GM19372 (cell line): ENCODE measurements at regions not wholly inside any gene's neighbourhood (a gene's known extent, or its start where the extent isn't known, plus 50 kb on each side); places are given as distances from the start of the nearest gene placed in this dataset.
"Not testable (repeated sequence)": the region's sequence is repeated elsewhere in the genome, so short reads cannot be mapped to it uniquely, and the experiment has no call there.

Experiments
- ATAC-seq: cut with Tn5 transposase; IDR thresholded peaks from one replicate; pipeline ENCODE4 v1.9.1; 2021; ENCODE audit warnings: mild to moderate bottlenecking, low read depth, moderate library complexity; ENCODE audit not compliant: unreplicated experiment

DNA sequence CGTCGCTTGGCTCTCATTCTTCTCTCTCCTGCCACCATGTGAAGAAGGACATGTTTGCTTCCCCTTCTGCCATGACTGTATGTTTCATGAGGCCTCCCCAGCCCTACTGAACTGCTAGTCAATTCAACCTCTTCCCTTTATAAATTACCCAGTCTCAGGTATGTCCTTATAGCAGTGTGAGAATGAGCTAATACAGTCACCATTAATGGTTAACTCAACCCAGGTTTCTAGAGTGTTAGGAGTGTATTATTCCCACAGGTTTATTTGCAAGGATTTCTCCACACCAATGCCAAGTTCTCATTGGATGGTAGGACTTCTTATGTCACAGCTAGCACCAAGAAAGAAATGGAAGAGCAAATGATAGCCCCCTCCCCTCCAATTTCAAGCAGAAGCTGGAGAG lies 71.9 kb downstream of the DYNAP start:
- no peak for ATAC-seq

DNA sequence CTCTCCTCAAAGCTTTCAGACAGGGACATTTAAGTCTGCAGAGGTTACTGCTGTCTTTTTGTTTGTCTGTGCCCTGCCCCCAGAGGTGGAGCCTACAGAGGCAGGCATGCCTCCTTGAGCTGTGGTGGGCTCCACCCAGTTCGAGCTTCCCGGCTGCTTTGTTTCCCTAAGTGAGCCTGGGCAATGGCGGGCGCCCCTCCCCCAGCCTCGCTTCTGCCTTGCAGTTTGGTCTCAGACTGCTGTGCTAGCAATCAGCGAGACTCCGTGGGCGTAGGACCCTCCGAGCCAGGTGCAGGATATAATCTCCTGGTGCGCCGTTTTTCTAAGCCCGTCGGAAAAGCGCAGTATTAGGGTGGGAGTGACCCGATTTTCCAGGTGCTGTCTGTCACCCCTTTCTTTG lies 78.7 kb downstream of the DYNAP start:
- ATAC-seq, result not testable (repeated sequence)

DNA sequence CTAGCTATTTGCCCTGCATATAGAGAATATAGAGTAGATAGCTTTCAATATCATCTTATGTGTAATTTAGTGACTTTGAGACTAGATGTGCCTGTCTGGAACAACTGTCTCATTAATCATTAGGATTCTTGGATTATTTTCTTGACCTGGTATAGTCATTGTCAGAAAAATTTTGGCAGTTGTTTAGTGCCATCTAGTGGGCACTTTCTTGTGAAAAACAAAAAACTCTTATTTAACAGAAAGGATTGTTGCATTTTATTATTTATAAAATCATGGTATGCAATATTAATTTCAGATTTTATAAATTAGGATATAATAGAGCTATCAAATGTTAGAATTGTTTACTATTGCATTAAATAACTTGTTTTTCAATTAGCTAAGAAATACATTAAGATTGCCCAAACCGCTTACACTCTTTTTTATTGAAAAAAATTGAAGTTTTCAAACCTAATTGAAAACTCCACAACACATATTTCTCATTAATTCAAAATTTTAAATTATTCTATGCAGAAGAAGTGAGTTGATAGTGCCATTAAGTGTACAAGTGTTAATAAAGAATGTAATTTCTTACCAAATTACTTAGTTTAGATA lies 80.3 kb downstream of the DYNAP start:
- no peak for ATAC-seq

DNA sequence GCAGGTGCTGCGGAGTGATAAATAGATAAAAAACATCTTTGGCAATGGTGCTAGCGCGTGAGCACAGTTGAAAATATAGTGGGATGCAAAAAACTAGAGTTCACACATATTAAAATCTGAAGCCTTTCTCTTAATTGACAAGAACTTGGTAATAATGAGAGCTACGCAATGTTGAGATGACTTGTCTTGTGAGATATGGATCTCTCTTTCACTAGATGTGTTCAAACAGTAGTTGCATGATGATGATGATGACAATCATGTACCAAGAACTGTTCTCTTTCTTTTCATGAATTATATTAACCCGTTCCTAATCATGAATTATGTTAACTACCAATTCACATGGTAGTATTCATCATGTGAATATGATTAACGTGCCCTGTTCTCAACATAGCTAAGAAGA lies 81.1 kb downstream of the DYNAP start:
- ATAC-seq, result no peak

DNA sequence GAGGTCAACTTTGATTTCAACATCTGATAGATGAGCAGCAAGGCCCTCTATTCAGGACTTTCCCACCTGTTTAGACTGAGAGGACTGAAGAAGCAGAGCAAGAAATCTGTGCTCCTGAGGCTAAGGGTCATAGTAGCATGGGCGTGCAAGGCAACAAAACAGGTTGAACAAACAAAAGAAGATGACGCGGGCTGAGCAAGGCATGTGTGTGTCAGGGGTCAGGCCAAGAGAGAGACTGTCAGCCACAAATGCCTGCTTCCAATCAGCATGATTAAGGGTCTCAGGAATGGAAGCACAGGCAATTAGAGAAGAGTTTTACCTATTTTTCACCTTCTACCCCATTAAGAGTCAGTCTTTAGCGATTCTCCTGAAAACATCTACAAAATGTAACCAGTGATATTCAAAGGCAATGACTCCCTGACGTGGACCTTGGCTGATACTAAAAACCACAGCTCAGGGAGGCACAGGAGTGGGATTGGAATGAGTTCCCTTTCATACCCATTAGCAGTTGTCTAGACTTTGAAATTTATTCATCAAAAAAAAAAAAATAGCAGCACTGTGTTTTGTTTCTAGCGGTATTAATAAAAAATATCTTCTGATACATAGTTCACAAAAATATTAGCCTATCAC lies 81.9 kb downstream of the DYNAP start:
- ATAC-seq, result no peak

DNA sequence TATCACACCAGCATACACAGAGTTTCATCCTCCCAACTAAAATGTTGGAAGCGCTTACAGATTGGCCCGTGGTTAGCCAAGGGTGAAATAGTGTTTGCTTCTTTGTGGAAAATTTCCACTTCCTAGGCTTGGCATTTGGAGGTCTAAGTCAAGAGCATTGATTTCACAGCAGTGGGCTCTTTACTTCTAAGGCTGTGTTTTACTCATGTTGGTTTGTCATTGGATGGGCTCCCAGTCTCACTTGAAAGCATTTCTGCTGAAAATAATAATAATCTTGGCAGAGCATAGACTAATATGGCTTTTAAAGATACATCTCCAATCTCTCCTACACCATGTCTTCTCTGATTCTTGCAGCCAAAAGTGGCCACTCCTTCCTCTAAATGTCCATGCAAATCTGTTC lies 82.9 kb downstream of the DYNAP start:
- ATAC-seq, result no peak

DNA sequence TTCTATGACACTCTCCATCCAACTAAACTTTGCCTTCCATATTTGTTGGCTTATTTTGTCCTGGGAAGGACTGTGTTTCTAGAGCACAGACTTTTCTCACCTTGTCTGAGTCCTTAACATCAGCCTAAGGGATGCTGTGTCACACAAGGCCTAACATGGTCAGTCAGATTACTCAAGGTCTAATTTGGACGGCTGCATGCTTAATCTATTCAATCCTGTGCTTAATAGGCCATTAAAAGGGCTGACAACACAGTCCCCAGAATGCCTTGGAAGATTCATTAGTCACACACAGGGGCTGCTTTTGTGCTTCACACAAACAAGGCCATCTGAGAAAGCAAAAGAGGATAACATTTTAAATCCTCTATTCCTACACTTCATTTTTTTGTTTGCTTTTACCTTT lies 84.0 kb downstream of the DYNAP start:
- ATAC-seq, result no peak

DNA sequence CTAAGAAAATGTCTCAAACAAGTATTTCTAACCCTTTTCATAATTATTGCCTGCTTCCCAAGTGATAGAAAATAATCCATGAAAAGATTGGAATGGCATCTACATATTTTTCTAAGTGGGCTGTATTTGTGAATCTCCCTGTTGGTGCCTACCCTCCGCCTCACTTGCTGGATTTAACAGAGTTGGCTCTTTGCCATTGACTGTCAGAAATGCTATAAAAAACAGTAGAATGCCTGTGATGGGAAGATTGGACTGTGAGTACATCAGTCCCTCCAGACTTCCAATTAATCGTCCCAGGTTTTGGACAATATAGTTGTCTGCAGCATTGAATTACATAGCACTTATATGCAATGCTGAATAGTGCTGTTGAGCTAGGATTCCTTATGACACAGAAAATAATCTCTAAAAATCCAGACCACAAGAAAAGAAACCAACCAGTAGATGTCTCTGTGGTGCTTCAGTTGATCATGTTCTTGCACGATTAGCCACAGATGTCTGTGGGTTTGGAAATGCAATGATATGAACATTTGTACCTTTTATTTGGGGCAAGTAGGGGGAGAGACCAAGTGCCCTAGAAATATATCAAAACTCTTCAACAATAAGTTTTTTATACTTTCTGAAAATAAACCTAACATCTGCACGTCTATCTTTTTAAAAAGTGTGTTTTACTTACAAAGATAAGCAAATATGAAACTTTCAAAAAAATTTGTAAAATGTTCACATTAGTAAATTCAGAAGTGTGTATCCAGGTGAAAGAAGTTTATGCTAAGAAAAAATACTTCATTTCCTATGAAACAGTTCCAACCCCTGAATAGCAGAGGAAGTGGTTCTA lies 88.5 kb downstream of the DYNAP start:
- no peak for ATAC-seq

DNA sequence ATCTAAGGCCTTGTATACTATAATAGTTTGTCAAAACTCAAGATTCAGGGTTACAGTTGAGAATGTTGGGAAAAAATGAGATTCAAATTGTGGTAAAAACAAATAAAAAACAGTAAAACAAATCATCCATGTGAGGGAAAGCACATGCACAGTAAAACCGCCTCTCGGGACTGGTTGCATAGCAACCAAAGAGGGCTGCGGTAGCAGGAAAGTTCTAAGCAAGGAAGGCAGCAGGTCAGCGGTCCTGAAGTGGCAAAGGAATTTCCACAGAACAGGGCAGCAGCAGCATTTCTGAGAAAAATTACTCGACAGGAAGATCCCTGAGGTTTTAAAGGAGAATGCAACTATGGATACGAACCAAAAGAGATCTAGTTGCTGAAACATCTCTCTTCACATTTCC lies 93.7 kb downstream of the DYNAP start:
- no peak for ATAC-seq

DNA sequence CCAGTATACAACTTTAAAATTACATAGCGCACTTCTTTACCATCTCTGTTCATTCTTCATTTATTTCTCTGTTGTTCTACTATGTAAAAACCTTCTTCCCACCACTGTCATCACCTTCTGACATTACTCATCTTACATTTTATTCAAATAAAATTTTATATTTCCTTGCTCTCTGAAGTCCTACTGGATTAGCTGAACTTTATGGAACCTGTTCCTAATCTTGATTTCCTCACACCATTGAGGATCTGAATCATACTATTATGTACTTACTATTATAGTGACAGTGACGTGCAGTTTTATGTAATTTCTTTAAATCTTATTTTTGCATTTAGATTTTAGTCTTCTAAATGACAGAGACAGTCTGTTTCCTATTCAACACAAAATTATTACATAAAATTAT lies 98.3 kb downstream of the DYNAP start:
- ATAC-seq, result no peak

DNA sequence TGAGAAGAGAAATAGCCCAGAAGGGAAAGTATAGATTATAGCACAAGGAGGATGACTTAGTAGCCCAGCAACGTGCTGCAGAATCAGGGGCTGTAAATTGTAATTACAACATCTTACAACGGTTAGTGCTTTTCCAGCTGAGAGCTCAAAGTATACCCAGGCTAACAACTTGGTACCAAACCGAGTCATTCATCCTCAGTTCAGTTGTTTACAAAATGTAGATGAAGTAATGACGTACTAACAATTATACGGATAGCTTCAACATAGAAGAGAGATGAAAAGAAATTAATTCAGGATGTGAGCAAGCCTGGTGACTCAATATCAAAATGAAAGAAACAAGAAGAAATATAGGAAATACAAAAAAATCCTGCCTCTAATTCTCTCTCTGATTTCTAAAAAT lies 99.2 kb downstream of the DYNAP start:
- ATAC-seq, result no peak

DNA sequence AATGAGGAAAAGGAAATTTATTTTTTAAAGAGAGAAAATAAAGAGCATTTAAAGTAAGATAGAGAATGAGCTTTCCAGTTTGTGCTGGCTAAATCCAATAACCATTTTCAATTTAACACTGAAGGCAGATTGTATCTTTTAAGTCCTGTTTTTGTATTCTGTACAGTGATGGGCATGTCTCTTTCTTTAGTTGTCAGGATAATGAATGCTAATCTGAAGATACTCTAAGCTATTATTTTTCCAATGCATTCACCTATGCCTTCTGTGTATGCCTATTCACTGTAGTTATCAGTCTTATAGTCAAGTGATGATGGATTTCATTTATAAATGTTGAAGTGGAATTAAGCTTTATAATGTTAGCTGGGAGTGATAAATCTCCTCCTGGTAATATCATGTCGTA lies 101.4 kb downstream of the DYNAP start:
- ATAC-seq, result no peak

DNA sequence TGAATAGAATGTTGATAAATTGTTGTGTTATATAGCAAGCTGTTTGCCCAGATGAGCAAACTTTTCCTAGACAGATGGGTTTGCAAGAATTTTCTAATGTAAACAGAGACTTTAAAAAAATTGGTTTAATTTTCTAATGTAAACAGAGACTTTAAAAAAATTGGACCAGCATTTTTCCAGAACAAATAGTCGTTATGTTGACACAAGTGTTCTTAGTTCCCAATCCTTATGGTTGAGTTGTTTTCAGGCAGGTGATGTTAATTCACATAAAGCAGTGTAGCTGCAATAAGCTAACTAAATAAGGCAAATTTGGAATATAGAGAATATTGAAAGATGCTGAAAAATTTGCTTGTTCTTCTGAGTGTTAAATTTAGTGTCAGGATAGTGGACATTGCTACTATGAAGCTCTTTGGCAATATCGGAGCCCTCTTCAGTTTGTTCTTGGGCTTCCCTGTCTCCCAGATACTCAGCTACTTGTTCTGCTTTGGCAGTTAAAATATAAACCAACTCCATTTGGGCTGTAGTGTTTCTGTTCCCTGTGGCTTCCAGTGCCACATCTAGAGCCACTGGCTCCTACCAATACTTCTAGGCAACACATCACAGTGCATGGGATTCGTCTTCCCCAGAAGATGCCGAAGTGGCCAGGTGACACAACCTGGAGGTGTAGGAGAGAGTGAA lies 105.7 kb downstream of the DYNAP start:
- no peak for ATAC-seq

DNA sequence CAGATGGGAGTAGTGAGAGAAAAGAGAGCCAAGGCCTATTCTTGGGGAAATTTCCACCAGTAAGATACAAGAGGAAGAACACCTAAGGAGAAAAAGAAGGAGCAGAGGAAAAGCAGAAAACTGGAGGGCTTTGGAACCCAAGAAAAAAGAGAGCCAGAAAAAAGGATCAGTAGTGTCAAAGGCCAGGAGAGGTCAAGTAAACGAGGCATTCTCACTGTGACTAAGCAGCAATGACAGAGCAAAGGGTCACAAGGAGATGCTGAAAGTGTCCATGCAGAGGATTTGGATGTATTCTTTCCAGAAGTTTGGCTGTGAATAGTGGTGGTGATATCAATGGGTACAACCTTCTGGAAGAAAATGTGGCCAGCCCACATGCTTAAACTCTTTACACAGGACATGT lies 109.5 kb downstream of the DYNAP start:
- ATAC-seq, result no peak

DNA sequence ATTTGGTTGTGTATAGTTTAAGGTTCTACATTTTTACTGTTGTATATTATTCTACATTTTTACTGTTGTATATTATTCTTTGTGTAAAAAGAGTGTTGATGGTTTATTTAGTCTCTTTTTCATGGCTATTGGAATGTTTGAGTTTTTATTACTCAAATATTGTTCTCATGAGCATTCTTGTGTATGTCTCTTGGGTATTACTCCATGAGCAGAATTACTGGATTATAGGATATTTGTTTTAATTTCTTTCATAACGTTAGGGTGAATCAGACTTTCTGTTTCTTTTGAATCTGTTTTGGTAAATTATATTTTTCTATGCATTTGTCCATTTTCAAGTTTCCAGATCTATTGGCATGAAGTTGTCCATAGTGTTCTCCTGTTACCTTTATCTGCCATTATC lies 111.6 kb downstream of the DYNAP start:
- no peak for ATAC-seq

DNA sequence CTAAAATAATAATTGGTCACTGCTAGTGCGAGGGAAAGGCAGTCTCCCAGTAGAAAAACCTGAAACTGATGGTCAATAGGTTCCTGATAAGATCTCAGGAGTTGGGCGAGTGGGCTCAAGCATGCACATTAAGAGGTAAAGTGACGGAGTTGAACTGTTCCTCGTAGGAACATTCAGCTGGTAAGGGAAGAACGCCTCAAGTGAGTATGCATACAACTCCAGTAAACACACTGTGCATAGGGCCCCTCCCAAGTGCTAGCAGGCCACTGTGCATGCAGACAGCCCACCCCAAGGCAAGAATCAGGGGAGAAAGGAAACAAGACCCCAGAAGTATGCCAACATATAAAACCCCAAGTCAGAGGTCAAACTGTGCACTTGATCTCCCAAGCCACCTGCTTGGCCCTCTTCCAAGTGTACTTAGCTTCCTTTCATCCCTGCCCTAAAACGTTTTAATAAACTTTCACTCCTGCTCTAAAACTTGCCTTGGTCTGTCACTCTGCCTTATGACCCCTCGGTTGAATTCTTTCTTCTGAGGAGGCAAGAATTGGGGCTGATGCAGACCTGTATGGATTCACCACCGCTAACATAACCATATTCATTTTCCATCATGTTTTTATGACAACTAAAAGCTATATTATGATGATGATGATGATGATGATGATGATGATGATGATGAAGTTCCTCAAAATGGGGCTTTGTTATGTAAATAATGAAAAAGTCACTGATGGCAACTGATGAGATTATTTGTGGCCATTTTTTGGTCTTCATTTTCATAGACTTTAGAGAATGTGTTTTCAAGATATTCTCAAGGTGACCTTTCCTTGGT lies 118.0 kb upstream of the RAB27B start:
- ATAC-seq, result no peak

DNA sequence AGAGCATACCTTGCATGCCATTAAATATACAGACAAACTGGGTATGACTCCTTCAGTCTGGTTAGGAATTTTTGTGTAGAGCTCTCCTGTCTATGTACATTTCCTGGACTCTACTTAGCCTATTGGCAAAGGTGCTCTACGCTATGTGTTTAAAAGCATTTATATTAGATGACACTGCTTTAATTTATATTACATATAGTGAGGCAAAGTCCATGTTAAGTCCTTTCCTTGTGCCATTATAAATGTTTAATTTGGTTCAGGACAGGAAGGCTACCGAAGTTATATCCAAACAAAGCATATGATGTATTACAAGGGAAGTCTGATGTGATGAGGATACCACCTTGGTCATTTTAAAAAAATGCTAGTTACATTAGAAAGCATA lies 117.4 kb upstream of the RAB27B start:
- ATAC-seq, result no peak

DNA sequence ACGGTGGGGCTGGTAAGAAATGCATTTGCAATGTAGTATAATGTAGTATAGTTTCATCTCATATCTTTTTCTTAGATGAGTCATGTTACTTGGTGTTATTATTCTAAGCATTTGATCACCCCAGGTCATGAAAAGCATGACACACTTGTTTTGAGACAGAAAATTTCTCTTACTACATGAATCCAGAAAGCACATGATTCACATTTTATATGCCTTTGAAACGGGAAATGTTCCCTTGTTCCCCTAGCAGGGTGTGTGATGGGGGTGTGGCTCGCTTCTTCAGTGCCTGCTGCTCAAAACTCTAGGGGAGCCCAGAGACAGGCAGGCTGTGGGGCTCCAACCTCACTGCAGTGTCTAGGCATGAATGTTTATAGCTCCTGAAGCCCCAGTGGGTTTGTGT lies 116.0 kb upstream of the RAB27B start:
- no peak for ATAC-seq

DNA sequence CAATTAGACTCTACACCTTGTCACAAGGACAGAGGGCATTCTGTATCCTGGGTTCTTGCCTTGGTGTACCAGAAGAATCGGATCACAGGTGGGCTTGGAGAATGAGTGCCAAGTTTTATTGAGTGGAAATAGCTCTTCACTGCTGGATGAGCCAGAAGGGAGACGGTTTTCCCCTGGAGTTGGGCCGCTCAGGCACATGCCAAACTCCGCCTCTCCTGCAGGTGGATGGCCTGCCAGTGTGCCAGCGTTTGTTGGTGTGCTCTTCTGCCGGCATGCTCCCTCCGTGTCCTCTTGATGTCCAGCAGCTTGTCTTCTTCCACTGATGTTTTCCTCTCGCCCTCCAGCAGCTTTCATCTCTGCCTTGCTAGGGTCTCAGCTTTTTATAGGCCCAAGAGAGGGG lies 115.5 kb upstream of the RAB27B start:
- no peak for ATAC-seq

DNA sequence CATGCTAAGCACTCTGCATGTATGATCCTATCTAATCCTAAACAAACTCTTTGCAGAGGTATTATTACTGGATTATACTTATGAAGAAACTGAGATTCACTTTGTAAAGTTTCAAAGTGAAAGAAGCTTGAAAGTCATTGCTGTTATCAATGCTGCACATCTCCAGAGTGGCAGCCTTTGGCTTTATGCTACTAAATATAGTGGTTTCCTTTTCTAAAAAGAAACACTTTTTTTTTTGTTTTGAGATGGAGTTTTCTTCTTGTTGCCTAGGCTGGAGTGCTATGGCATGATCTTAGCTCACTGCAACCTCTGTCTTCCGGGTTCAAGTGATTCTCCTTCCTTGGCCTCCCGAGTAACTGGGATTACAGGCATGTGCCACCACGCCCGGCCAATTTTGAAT lies 114.9 kb upstream of the RAB27B start:
- ATAC-seq, result no peak

DNA sequence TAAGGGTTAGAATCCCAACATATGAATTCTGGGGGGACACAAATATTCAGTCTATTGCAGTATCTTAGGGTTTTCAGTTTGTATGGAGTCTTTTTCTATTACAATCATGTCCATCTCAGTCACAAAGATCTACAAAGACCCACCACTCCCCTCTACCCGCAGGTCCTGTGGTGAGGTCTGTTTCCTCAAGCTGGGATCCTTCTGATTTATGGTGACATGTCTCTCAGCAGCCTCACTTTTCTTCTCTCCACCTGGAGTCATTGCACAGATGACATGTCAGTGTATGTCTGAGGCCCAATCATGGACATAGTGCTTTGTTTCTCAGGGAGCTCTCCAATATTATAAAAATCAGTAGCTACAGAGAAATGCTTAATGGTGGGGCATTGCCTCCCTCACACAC lies 113.4 kb upstream of the RAB27B start:
- ATAC-seq, result no peak
